HCT116 (cell line): ENCODE measurements at regions not wholly inside any gene's neighbourhood (a gene's known extent, or its start where the extent isn't known, plus 50 kb on each side); places are given as distances from the start of the nearest gene placed in this dataset.

Experiments
- ATAC-seq: fragments of 200-7000 bp; cut with Tn5 transposase; 2 replicates; pipeline ENCODE4 v1.9.1; 2020; ENCODE audit warnings: mild to moderate bottlenecking, moderate library complexity
- BruUV-seq: library from RNA; stranded (reverse); fragments of 400-500 nt; replicated peaks from 2 replicates; lab custom pipeline; 2021; lab: Mats Ljungman, UMichigan
- CTCF ChIA-PET: fragments of 300-600 bp; sonication (Branson Sonifier 250); formaldehyde crosslinking; loops from one replicate; lab custom pipeline; 2021; ENCODE audit warnings: antibody characterized with exemption; lab: Charles Lee
- POLR2A ChIA-PET: fragments of 300-600, 350-600 bp; sonication (Branson Sonifier 250); formaldehyde crosslinking; loops from one replicate; lab custom pipeline; 2021; ENCODE audit warnings: antibody characterized with exemption; lab: Charles Lee
- RAD21 ChIA-PET, 2 experiments: fragments of 300-600 bp; sonication (Branson Sonifier 250); formaldehyde crosslinking; loops; one replicate each; lab custom pipeline; 2023; ENCODE audit warnings: low total read pairs in 2 of 2; ENCODE audit not compliant: uncharacterized antibody in 2 of 2, unreplicated experiment in 2 of 2, low non-redundant PET in 1 of 2; lab: Charles Lee
- DNase-seq: peaks from one replicate; pipeline ENCODE4 v3.0.0-alpha.2; 2010; ENCODE audit warnings: low read depth, low spot score
- H2AFZ ChIP-seq: fragments of 200-600 bp; shearing (Covaris generic), sonication (generic); 2 replicates; pipeline ENCODE4 v1.6.1; 2017; ENCODE audit warnings: low read depth, mixed run types, mixed read lengths, antibody characterized with exemption, low read length; ENCODE audit not compliant: poor library complexity, severe bottlenecking
- H3K27ac ChIP-seq: 2 replicates; pipeline ENCODE4 v1.5.1; 2012; ENCODE audit warnings: low read depth, low read length
- H3K27me3 ChIP-seq: fragments of 200-600 bp; sonication (generic); 2 replicates; pipeline ENCODE4 v1.6.1; 2016; ENCODE audit warnings: mixed run types, low read length, mixed read lengths; ENCODE audit not compliant: insufficient read depth
- H3K36me3 ChIP-seq, 2 experiments: fragments of 200-500 bp in 1 of 2; fragments of 200-600 bp in 1 of 2; sonication (Bioruptor generic) in 1 of 2; sonication (generic) in 1 of 2; 2 replicates each; pipeline versions ENCODE4 v1.5.1 to v1.6.1; 2014 to 2016; ENCODE audit warnings: low read length in 2 of 2, inconsistent platforms in 1 of 2, mixed read lengths in 1 of 2, mixed run types in 1 of 2; ENCODE audit not compliant: insufficient read depth in 2 of 2, control insufficient read depth in 1 of 2
- H3K4me1 ChIP-seq, 2 experiments: fragments of 200-600 bp in 1 of 2; sonication (generic) in 1 of 2; 2 replicates each; pipeline versions ENCODE4 v1.5.1 to v1.6.1; 2012 to 2017; ENCODE audit warnings: low read length in 2 of 2, inconsistent platforms in 1 of 2, mild to moderate bottlenecking in 1 of 2, mixed read lengths in 1 of 2, mixed run types in 1 of 2, moderate library complexity in 1 of 2; ENCODE audit not compliant: insufficient read depth in 2 of 2, control insufficient read depth in 1 of 2
- H3K4me2 ChIP-seq: fragments of 200-600 bp; sonication (generic); 2 replicates; pipeline ENCODE4 v1.6.1; 2017; ENCODE audit warnings: mixed run types, low read length, mixed read lengths
- H3K4me3 ChIP-seq, 2 experiments: fragments of 200-600 bp in 1 of 2; sonication (generic) in 1 of 2; replicated peaks in 1 of 2; 2 replicates each; pipeline ENCODE4 v1.5.1; 2011 to 2016; ENCODE audit warnings: low read length in 2 of 2, control low read depth in 1 of 2, low read depth in 1 of 2, mild to moderate bottlenecking in 1 of 2, mixed read lengths in 1 of 2, mixed run types in 1 of 2
- H3K79me2 ChIP-seq: fragments of 200-600 bp; sonication (generic); 2 replicates; pipeline ENCODE4 v1.6.1; 2017; ENCODE audit warnings: mild to moderate bottlenecking, mixed run types, low read length, moderate library complexity, mixed read lengths; ENCODE audit not compliant: insufficient read depth
- H3K9ac ChIP-seq: fragments of 200-600 bp; sonication (generic); 2 replicates; pipeline ENCODE4 v1.6.1; 2016; ENCODE audit warnings: low read length, mixed read lengths
- H3K9me2 ChIP-seq: fragments of 200-600 bp; sonication (generic), shearing (Covaris generic); 2 replicates; pipeline ENCODE4 v1.6.1; 2017; ENCODE audit warnings: mixed run types, mild to moderate bottlenecking, moderate library complexity; ENCODE audit not compliant: insufficient read depth
- H3K9me3 ChIP-seq, 2 experiments: fragments of 200-500 bp in 1 of 2; fragments of 200-600 bp in 1 of 2; sonication (Bioruptor generic) in 1 of 2; sonication (generic) in 1 of 2; 2 replicates each; pipeline ENCODE4 v1.6.1; 2014 to 2017; ENCODE audit warnings: low read length in 2 of 2, mixed read lengths in 2 of 2, inconsistent platforms in 1 of 2, low read depth in 1 of 2, mild to moderate bottlenecking in 1 of 2, mixed run types in 1 of 2, moderate library complexity in 1 of 2; ENCODE audit not compliant: control insufficient read depth in 1 of 2, insufficient read depth in 1 of 2
- H4K20me1 ChIP-seq: fragments of 200-600 bp; sonication (generic), shearing (Covaris generic); 2 replicates; pipeline ENCODE4 v1.6.1; 2017; ENCODE audit warnings: mixed run types, mild to moderate bottlenecking, moderate library complexity; ENCODE audit not compliant: insufficient read depth
- CBX3 ChIP-seq: IDR thresholded peaks from 2 replicates; pipeline ENCODE4 v1.6.1; 2012; ENCODE audit warnings: low read depth
- CEBPB ChIP-seq: IDR thresholded peaks from 2 replicates; pipeline ENCODE4 v1.6.1; 2012; ENCODE audit warnings: low read depth
- EGR1 ChIP-seq: IDR thresholded peaks from 2 replicates; pipeline ENCODE4 v1.6.1; 2012; ENCODE audit warnings: low read depth
- ELF1 ChIP-seq: IDR thresholded peaks from 2 replicates; pipeline ENCODE4 v1.6.1; 2012; ENCODE audit warnings: low read depth, borderline replicate concordance
- EZH2 ChIP-seq: fragments of 200-600 bp; sonication (generic); IDR thresholded peaks from 2 replicates; pipeline ENCODE4 v1.6.1; 2017; ENCODE audit warnings: antibody characterized with exemption, mixed run types
- FOSL1 ChIP-seq: IDR thresholded peaks from 2 replicates; pipeline ENCODE4 v1.6.1; 2012; ENCODE audit warnings: low read depth
- JUND ChIP-seq: IDR thresholded peaks from 2 replicates; pipeline ENCODE4 v1.6.1; 2012
- MAX ChIP-seq: IDR thresholded peaks from 2 replicates; pipeline ENCODE4 v1.6.1; 2012
- POLR2A ChIP-seq: IDR thresholded peaks from 2 replicates; pipeline ENCODE4 v1.7.0; 2011; ENCODE audit warnings: borderline replicate concordance; ENCODE audit not compliant: insufficient read depth, insufficient read length; ENCODE audit errors: extremely low read depth
- POLR2AphosphoS5 ChIP-seq: IDR thresholded peaks from 2 replicates; pipeline ENCODE4 v1.6.1; 2011; ENCODE audit warnings: mild to moderate bottlenecking, low read depth, low read length, moderate library complexity
- RAD21 ChIP-seq: IDR thresholded peaks from 2 replicates; pipeline ENCODE4 v1.6.1; 2012; ENCODE audit warnings: low read depth, mild to moderate bottlenecking
- SIN3A ChIP-seq: IDR thresholded peaks from 2 replicates; pipeline ENCODE4 v1.6.1; 2012; ENCODE audit warnings: low read depth
- SP1 ChIP-seq: IDR thresholded peaks from 2 replicates; pipeline ENCODE4 v1.6.1; 2012; ENCODE audit warnings: low read depth
- SRF ChIP-seq: IDR thresholded peaks from 2 replicates; pipeline ENCODE4 v1.6.1; 2012; ENCODE audit warnings: low read depth
- TCF7L2 ChIP-seq: IDR thresholded peaks from 2 replicates; pipeline ENCODE4 v1.7.0; 2011; ENCODE audit warnings: borderline replicate concordance, inconsistent platforms; ENCODE audit not compliant: insufficient read depth, insufficient read length; ENCODE audit errors: extremely low read depth
- ZBTB33 ChIP-seq: IDR thresholded peaks from 2 replicates; pipeline ENCODE4 v1.6.1; 2011; ENCODE audit warnings: mild to moderate bottlenecking, low read length, moderate library complexity; ENCODE audit not compliant: insufficient replicate concordance; ENCODE audit errors: extremely low read depth
- ZNF274 ChIP-seq: fragments of 200-500 bp; sonication (Bioruptor generic); IDR thresholded peaks from 2 replicates; pipeline ENCODE4 v1.6.1; 2014; ENCODE audit warnings: mild to moderate bottlenecking, low read depth, low read length, inconsistent platforms
- intact Hi-C: fragments of 100-400 bp; cut with micrococcal nuclease; formaldehyde crosslinking; loops from 2 replicates; pipeline ENCODE4 v1.10.0; 2022
- TF ChIP-seq, protein P1 (sequence below): IDR thresholded peaks from 2 replicates; pipeline ENCODE4 v1.6.1; 2012

GRCh38 chr6:141576751-141577150 lies 556.0 kb upstream of the GJE1 start:
- Histone ChIP-seq H2AFZ (no peak overlapping the region), H3K9me3 (no peaks in the 10 kb centered on the region), H3K36me3 (no peaks in the 10 kb centered on the region), H3K27me3 (no peaks in the 10 kb centered on the region)
- BruUV-seq: no TSS peak
- POLR2A ChIA-PET: no interaction called here
- no peak for TF ChIP-seq CEBPB
- no peak for TF ChIP-seq ELF1
- no peak for TF ChIP-seq JUND
- no peak for TF ChIP-seq EGR1
- TF ChIP-seq SIN3A: no peak
- TF ChIP-seq MAX: no peak
- TF ChIP-seq POLR2AphosphoS5: no peak
- TF ChIP-seq POLR2A: no peak
- TF ChIP-seq SP1: no peak
- TF ChIP-seq ZNF274: no peak
- no peak for TF ChIP-seq SRF
- TF ChIP-seq EZH2: no peak
- TF ChIP-seq CBX3: no peak
- TF ChIP-seq RAD21: no peak
- no peak for TF ChIP-seq ZBTB33
- TF ChIP-seq, protein P1, sequence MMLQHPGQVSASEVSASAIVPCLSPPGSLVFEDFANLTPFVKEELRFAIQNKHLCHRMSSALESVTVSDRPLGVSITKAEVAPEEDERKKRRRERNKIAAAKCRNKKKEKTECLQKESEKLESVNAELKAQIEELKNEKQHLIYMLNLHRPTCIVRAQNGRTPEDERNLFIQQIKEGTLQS: no peak
- TF ChIP-seq TCF7L2: no peak
- no peak for TF ChIP-seq FOSL1
- TF ChIP-seq, all 23 proteins: peak for 0
- CTCF ChIA-PET: interaction anchor here (1.2 kb wide), 1 partner anchor 18 kb away, joined by 3 read pairs; no protein-coding TSS in a partner anchor
- RAD21 ChIA-PET: no interaction called here
- Histone ChIP-seq H4K20me1 (no peaks in the 10 kb centered on the region), H3K4me1 (peaks cover 0 to 8% of the 10 kb centered on the region in 2 experiments; a peak in 2 of 4 replicates), H3K4me3 (no peak overlapping the region), H3K9ac (no peak overlapping the region), H3K4me2 (no peak overlapping the region), H3K79me2 (no peaks in the 10 kb centered on the region), H3K27ac (no peak overlapping the region), H3K9me2 (no peaks in the 10 kb centered on the region)
- intact Hi-C loops: no loop called here
- no peak for DNase-seq
- ATAC-seq: no peak
